ENCODE measurements at regions not wholly inside any gene's neighbourhood (a gene's known extent, or its start where the extent isn't known, plus 50 kb on each side); places are given as distances from the start of the nearest gene placed in this dataset.

DNA sequence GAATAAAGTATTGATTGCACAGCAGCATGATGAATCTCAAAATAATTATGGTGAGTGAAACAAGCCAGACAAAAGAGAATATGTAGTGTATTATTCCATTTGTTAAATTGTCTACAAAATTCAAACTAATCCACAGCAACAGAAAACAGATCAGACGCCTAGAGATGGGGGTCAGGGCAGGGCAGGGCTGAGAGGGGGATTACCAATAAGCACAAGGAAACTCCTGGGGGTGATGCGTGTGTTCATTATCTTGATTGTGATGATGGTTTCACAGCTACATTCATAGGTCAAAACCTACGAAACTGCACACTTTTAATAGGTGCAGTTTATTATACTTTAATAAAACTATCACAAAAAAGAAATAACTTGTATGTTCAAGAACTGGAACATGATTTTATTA is 132.7 kb upstream of the CDK6 start:
- TF ChIP-seq, protein P1, sequence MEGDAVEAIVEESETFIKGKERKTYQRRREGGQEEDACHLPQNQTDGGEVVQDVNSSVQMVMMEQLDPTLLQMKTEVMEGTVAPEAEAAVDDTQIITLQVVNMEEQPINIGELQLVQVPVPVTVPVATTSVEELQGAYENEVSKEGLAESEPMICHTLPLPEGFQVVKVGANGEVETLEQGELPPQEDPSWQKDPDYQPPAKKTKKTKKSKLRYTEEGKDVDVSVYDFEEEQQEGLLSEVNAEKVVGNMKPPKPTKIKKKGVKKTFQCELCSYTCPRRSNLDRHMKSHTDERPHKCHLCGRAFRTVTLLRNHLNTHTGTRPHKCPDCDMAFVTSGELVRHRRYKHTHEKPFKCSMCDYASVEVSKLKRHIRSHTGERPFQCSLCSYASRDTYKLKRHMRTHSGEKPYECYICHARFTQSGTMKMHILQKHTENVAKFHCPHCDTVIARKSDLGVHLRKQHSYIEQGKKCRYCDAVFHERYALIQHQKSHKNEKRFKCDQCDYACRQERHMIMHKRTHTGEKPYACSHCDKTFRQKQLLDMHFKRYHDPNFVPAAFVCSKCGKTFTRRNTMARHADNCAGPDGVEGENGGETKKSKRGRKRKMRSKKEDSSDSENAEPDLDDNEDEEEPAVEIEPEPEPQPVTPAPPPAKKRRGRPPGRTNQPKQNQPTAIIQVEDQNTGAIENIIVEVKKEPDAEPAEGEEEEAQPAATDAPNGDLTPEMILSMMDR (optimal IDR thresholded peaks at IDR 0.05 in 1 of 3, IDR thresholded peaks at IDR 0.05 in 1 of 3, conservative IDR thresholded peaks at IDR 0.05 in 1 of 3; ENCODE audit: extremely low read depth in 1 of 3, insufficient read depth in 2 of 3, low read length in 3 of 3), result no peak
- no peak for TF ChIP-seq EZH2 (IDR thresholded peaks at IDR 0.05; ENCODE audit: low read length)

Data from keratinocyte (primary cell).